Superior temporal gyrus (tissue), 1 donor: ENCODE measurements at regions not wholly inside any gene's neighbourhood (a gene's known extent, or its start where the extent isn't known, plus 50 kb on each side); places are given as distances from the start of the nearest gene placed in this dataset.
"Not testable (repeated sequence)": the region's sequence is repeated elsewhere in the genome, so short reads cannot be mapped to it uniquely, and the experiment has no call there.

Experiments
- DNase-seq: peaks from one replicate; pipeline ENCODE4 v3.0.0-alpha.2; 2016; ENCODE audit errors: extremely low spot score

GRCh38 chr12:17104801-17105200 is 498.8 kb upstream of the LMO3 start:
- DNase-seq, result no peak

DNA sequence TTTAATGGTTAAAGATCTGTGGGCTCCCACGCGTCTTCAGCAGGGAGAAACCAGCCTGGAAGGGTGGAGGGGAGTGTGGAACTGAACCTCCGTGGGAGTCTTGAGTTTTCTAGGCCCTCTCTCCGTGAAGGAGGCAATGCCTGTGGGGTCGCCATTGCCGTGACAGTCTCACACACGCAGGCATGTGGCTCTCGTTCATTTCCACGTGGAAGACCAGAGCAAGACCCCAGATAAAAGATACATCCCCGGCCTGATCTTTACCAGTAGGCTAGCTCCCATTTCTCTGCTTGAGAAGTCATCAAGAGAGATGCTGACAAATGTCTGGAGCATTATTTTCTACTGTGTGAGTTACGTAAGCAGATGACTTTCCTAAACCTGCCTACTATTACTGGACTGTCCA is 491.7 kb upstream of the LMO3 start:
- DNase-seq, result no peak

GRCh38 chr12:17084831-17085230 is 478.9 kb upstream of the LMO3 start:
- no peak for DNase-seq

GRCh38 chr12:17079251-17079909 is 473.4 kb upstream of the LMO3 start:
- no peak for DNase-seq

- no peak for DNase-seq
These were observed 471.6 kb upstream of the LMO3 start for GRCh38 chr12:17077594-17077993.

DNA sequence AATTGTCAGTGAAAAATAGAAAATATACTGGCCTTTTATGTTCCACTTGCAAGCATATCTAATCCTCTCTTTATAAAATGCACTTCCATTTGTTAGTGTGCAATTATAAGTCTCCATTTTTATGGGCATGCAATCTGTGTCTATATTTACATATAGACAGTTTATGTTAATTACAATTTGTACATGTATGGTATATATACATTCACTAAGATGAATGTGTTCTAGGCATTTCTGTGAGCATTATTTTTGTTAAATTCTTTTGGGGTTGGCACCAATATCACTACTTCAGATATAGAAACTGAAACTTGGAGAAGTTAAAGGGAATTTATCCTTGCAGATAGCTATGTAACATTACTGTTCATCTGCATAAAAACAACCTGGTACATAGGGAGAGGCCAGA is 470.8 kb upstream of the LMO3 start:
- peak; percentile 52 for DNase-seq

GRCh38 chr12:17076028-17076744 is 470.2 kb upstream of the LMO3 start:
- peak; percentile 61 for DNase-seq

GRCh38 chr12:17064834-17065233 is 458.9 kb upstream of the LMO3 start:
- no peak for DNase-seq

DNA sequence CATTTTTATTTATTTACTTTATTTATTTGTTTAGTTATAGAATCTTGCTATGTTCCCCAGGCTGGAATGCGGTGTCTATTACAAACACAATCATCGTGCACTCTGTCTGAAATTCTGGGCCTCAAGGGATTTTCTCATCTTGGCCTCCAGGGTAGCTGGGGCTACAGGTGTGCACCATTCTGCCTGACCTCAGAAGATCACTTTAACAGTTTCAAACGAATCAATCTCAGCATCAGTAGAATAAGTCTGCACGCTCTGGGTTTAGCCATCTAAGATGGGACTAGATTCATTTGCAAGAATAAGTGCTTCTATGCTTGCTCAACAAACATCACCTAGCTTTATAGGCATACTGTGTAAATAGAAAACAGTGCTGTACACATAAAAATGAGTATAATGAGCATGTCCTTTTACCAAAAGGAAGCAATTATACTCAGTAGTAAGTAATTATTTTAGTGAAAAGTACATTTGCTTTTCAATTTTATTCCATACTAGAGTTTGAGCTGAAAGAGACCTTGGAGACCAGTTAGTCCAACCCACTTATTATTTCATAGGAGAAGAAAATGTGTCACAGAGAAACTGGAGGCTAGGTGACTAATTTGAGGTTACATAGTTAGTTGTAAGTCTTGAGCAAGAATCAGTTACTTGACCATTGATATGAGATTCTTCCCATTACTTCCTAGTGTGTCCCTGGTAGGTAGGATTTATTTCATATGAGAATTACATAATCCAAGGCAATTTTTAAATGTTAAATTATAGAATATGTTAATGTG is 456.5 kb upstream of the LMO3 start:
- DNase-seq, result peak; percentile 25

- DNase-seq, result no peak
These were observed 454.3 kb upstream of the LMO3 start for GRCh38 chr12:17060260-17060659.

DNA sequence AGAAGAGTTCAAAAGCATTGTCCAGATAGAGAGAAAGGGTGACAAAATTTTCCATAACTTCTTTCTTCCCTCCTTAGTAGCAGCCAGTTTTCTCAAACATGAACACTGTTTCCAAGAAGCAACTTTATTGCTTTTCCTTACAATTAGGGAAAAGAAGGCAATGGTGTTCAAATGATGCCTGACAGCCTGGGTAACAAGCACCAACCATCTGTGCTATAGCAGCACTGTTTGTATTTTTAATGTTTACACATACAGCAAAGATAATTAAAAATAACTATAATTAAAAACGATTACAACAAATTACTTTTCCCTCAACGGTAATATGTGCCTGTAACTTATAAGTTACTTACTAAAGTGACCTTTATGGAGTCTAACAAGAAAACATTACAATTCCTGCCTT is 450.6 kb upstream of the LMO3 start:
- DNase-seq, result no peak

- DNase-seq, result no peak
These were observed 433.0 kb upstream of the LMO3 start for GRCh38 chr12:17038923-17039322.

GRCh38 chr12:17035372-17035771 is 429.4 kb upstream of the LMO3 start:
- DNase-seq, result no peak

DNA sequence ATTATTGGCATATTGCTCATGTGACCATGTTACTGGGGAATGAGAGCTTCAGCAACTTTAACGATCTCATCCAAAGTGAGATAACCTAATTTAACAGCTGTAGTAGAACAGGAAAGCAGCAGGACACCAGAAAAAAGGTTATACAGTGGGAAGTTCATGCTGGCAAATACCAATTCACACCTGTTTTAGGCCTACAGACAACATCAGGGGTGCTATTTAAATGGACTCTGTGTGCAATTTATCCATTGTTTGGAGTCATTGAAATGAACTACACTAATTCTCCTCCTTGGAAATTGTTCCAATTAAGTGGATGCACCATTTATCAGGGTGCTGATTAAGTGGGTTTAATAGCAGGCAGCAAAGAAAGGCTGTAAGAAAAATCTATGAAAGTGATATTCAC is 424.4 kb upstream of the LMO3 start:
- DNase-seq, result no peak

GRCh38 chr12:17028348-17028747 is 422.4 kb upstream of the LMO3 start:
- DNase-seq, result no peak

DNA sequence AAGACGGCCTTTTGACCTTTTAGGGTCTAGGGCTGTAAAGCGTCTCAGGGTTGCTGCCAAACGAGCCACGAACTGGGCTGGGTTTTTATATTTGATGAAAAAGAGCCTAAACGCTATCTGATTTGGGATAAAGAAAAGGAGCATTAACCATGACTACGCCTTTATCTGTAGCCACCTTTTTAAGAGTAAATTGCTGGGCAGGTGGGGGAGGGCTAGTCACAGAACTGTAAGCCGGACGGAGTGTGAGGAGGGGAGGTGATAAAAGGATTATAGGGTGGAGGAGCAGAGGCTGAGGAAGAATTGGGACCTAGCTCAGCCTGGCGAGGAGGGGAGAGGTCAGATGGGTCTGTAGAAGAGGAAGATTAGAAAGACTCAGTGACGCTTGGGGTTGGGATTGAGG is 419.5 kb upstream of the LMO3 start:
- not testable (repeated sequence) for DNase-seq

DNA sequence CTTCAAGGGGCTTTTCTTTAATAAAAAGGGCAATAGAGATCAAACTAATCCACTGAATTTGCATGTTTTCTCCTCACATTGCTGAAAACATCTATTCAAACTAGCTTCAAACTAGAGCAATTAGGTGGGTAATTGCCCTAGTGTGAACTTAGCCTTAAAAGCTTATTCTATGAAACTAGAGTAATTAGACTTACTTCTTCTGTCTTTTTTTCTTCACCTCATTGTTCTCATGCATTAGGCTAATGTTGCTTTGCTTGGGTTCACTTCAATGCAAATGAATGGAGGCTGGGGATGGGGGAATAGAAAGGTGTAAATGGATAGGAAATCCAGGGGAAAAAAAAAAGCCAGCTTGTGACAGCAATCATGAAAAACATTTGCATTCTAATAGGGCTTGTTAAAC is 414.8 kb upstream of the LMO3 start:
- no peak for DNase-seq

GRCh38 chr12:17017402-17017801 is 411.4 kb upstream of the LMO3 start:
- DNase-seq, result no peak

DNA sequence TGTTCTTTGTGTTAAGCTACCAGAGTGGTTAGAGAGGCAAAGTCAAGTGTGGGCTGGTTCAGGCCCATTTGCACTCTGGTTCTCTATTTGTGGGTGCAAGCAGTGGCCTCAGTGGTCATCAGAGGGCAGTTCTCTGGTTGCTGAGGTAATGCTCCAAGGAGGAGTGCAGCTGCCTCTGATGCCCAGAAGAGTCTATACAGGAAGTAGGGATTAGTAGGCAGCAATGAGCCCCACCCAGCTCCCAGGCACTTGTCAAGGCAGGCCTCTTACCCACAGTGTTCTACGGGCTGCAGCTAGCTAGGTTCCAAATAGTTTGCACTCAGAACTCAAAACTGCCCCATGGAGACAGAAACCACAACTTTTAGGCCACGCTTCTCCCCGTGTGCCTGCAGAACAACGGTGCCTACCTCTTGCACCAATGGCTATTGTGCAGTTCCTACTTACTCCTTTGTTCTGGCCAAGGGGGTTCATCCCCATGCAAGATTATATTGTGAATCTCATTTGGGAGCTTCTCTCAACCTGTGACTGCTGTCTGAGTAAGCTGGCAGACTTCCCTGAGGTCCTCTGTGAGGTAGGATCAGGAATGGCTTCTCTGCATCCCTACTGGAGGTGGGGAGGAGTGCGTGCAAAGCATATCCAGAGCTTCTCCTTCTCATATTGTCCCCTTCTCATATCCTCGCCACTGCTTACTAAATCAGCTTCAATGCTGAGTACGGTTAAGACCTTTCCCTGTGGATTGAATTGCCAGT is 410.3 kb upstream of the LMO3 start:
- DNase-seq, result no peak

DNA sequence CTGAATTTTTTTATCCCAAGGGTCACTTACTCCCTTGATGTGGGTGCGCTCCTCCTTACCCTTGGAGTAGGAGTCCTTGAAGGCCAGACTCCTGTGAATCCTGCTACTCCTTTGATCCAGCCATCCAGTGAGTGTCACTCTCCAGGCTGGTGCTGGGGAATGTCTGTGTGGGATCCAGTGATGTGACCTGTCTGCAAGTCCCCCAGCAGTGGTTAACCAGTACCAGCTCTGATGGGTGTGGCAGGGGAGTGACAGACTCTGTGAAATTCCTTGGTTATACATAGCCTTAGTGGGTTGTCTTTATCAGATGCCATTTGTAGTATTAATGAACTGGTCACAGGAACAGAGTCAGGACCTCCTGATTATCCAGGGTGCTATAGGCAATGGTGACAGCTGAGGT is 409.5 kb upstream of the LMO3 start:
- no peak for DNase-seq

- DNase-seq, result not testable (repeated sequence)
These were observed 401.6 kb upstream of the LMO3 start for GRCh38 chr12:17007442-17008040.

- DNase-seq, result not testable (repeated sequence)
These were observed 392.6 kb upstream of the LMO3 start for GRCh38 chr12:16998538-16998937.
